CD4-positive, alpha-beta T cell (primary cell): ENCODE measurements at regions not wholly inside any gene's neighbourhood (a gene's known extent, or its start where the extent isn't known, plus 50 kb on each side); places are given as distances from the start of the nearest gene placed in this dataset.

ENCODE experiments used
- ATAC-seq: fragments of 200-7000 bp; cut with Tn5 transposase; one replicate; pipeline ENCODE4 v1.10.0; 2022; ENCODE audit warnings: mild to moderate bottlenecking; ENCODE audit not compliant: poor library complexity
- CTCF ChIA-PET: fragments of 350-600 bp; sonication (Branson Sonifier 250); formaldehyde crosslinking; loops from one replicate; lab custom pipeline; 2021; ENCODE audit warnings: antibody characterized with exemption, inconsistent platforms; lab: Charles Lee
- POLR2A ChIA-PET: fragments of 350-600 bp; sonication (Branson Sonifier 250); formaldehyde crosslinking; loops from one replicate; lab custom pipeline; 2021; ENCODE audit warnings: antibody characterized with exemption, inconsistent platforms; lab: Charles Lee
- DNase-seq, 14 experiments: peaks; one replicate each; pipeline ENCODE4 v3.0.0-alpha.2; 2013 to 2020; ENCODE audit warnings: mixed read lengths in 2 of 14
- H3K27ac ChIP-seq, 2 donors: one replicate each; pipeline versions ENCODE4 v1.5.1 to v1.7.0; 2013; ENCODE audit warnings: low read length in 2 of 2, low read depth in 1 of 2, mild to moderate bottlenecking in 1 of 2
- H3K27me3 ChIP-seq, 2 experiments: 1 replicate in 1 of 2; 2 replicates in 1 of 2; pipeline versions ENCODE4 v1.6.1 to v1.7.0; 2013; ENCODE audit warnings: low read length in 2 of 2, control low read depth in 1 of 2, mild to moderate bottlenecking in 1 of 2, moderate library complexity in 1 of 2; ENCODE audit not compliant: insufficient read depth in 2 of 2, control insufficient read depth in 1 of 2
- H3K36me3 ChIP-seq: one replicate; pipeline ENCODE4 v1.6.1; 2013; ENCODE audit warnings: low read length, control low read depth; ENCODE audit not compliant: insufficient read depth
- H3K4me1 ChIP-seq: one replicate; pipeline ENCODE4 v1.6.1; 2013; ENCODE audit warnings: low read length, control low read depth; ENCODE audit not compliant: insufficient read depth
- H3K4me3 ChIP-seq: one replicate; pipeline ENCODE4 v1.5.1; 2013; ENCODE audit warnings: mild to moderate bottlenecking, low read length, moderate library complexity
- H3K9me3 ChIP-seq, 2 experiments: 1 replicate in 1 of 2; 2 replicates in 1 of 2; pipeline versions ENCODE4 v1.6.1 to v1.7.0; 2013; ENCODE audit warnings: low read length in 2 of 2, mild to moderate bottlenecking in 2 of 2, control low read depth in 1 of 2, moderate library complexity in 1 of 2; ENCODE audit not compliant: control insufficient read depth in 1 of 2, insufficient read depth in 1 of 2
- H3K27ac Mint-ChIP-seq: one replicate; pipeline ENCODE4 v1.8.0; 2020; ENCODE audit warnings: mixed read lengths
- H3K27me3 Mint-ChIP-seq: one replicate; pipeline ENCODE4 v1.8.0; 2021; ENCODE audit warnings: mixed read lengths
- H3K36me3 Mint-ChIP-seq: one replicate; pipeline ENCODE4 v1.8.0; 2021; ENCODE audit warnings: low read depth, mixed read lengths
- H3K4me1 Mint-ChIP-seq: one replicate; pipeline ENCODE4 v1.8.0; 2021; ENCODE audit warnings: low read depth, mixed read lengths
- H3K4me3 Mint-ChIP-seq: one replicate; pipeline ENCODE4 v1.8.0; 2020; ENCODE audit warnings: mild to moderate bottlenecking, mixed read lengths
- H3K9me3 Mint-ChIP-seq: one replicate; pipeline ENCODE4 v1.8.0; 2020; ENCODE audit warnings: mixed read lengths
- CTCF ChIP-seq: fragments of 200-600 bp; IDR thresholded peaks from one replicate; pipeline ENCODE4 v1.8.0; 2022; ENCODE audit warnings: antibody characterized with exemption, mild to moderate bottlenecking
- intact Hi-C, 2 experiments: fragments of 100-400 bp; cut with DNase I in 1 of 2; cut with micrococcal nuclease in 1 of 2; formaldehyde crosslinking; loops; one replicate each; pipeline versions ENCODE4 v1.15.1 to v1.9.0; 2023 to 2025; cut with DNase I, micrococcal nuclease

- H3K4me3 ChIP-seq, result no peak overlapping the region
- ATAC-seq (no peak), DNase-seq (no peak)
- H3K27ac ChIP-seq, result no peak overlapping the region
- H3K36me3 ChIP-seq, result no peaks in the 10 kb centered on the region
- POLR2A ChIA-PET, result no interaction called here
- Mint-ChIP-seq H3K27me3 (no peaks in the 10 kb centered on the region), H3K4me3 (no peak overlapping the region), H3K9me3 (peaks cover 7% of the 10 kb centered on the region), H3K27ac (no peak overlapping the region), H3K4me1 (no peaks in the 10 kb centered on the region), H3K36me3 (no peaks in the 10 kb centered on the region)
- no peaks in the 10 kb centered on the region for H3K4me1 ChIP-seq
- H3K9me3 ChIP-seq, result peaks cover 0 to 18% of the 10 kb centered on the region in 2 experiments
- intact Hi-C loops, result no loop called here
- no peaks in the 10 kb centered on the region for H3K27me3 ChIP-seq
- CTCF ChIA-PET, result no interaction called here
- no peak for TF ChIP-seq CTCF
These were observed 864.8 kb upstream of the AUTS2 start for GRCh38 chr7:68733219-68734153.

GRCh38 chr7:68734431-68734830 is 863.8 kb upstream of the AUTS2 start:
- no peaks in the 10 kb centered on the region for H3K4me1 Mint-ChIP-seq
- ATAC-seq, result no peak
- ChIA-PET CTCF (no interaction called here), POLR2A (no interaction called here)
- no peak for DNase-seq
- H3K4me3 ChIP-seq, result no peak overlapping the region
- no peak for TF ChIP-seq CTCF
- H3K4me1 ChIP-seq, result no peaks in the 10 kb centered on the region
- H3K9me3 ChIP-seq, result peaks cover 0 to 15% of the 10 kb centered on the region in 2 experiments
- peaks cover 7% of the 10 kb centered on the region for H3K9me3 Mint-ChIP-seq
- no peaks in the 10 kb centered on the region for H3K36me3 ChIP-seq
- no peak overlapping the region for H3K4me3 Mint-ChIP-seq
- H3K27ac Mint-ChIP-seq, result no peak overlapping the region
- H3K27ac ChIP-seq, result no peak overlapping the region
- no peaks in the 10 kb centered on the region for H3K27me3 Mint-ChIP-seq
- intact Hi-C loops, result no loop called here
- H3K36me3 Mint-ChIP-seq, result no peaks in the 10 kb centered on the region
- no peaks in the 10 kb centered on the region for H3K27me3 ChIP-seq

GRCh38 chr7:68739306-68739705 is 859.0 kb upstream of the AUTS2 start:
- Histone ChIP-seq H3K9me3 (peaks cover 0 to 4% of the 10 kb centered on the region in 2 experiments), H3K27ac (no peak overlapping the region), H3K36me3 (no peaks in the 10 kb centered on the region), H3K27me3 (no peaks in the 10 kb centered on the region), H3K4me3 (no peak overlapping the region), H3K4me1 (no peaks in the 10 kb centered on the region)
- ChIA-PET CTCF (no interaction called here), POLR2A (no interaction called here)
- H3K4me1 Mint-ChIP-seq, result no peaks in the 10 kb centered on the region
- no peak for ATAC-seq
- H3K27me3 Mint-ChIP-seq, result no peaks in the 10 kb centered on the region
- H3K4me3 Mint-ChIP-seq, result no peak overlapping the region
- intact Hi-C loops, result no loop called here
- DNase-seq, result no peak
- no peak for TF ChIP-seq CTCF
- no peak overlapping the region for H3K27ac Mint-ChIP-seq
- H3K9me3 Mint-ChIP-seq, result peaks cover 9% of the 10 kb centered on the region
- no peaks in the 10 kb centered on the region for H3K36me3 Mint-ChIP-seq
